ENCODE measurements at regions not wholly inside any gene's neighbourhood (a gene's known extent, or its start where the extent isn't known, plus 50 kb on each side); places are given as distances from the start of the nearest gene placed in this dataset.
A peak's percentile ranks its signal among the peaks of the same experiment; 100 is the strongest.
"Not testable (repeated sequence)": the region's sequence is repeated elsewhere in the genome, so short reads cannot be mapped to it uniquely, and the experiment has no call there.

- DNase-seq (ENCODE audit: low read depth, low spot score), result no peak
Measured at GRCh38 chr9:33695299-33695698, 100.1 kb upstream of the PRSS3 start.

- no peak for DNase-seq (ENCODE audit: low read depth, low spot score)
Measured at GRCh38 chr9:33695856-33696255, 99.5 kb upstream of the PRSS3 start.

- DNase-seq (ENCODE audit: low read depth, low spot score), result no peak
Measured at GRCh38 chr9:33697171-33697570, 98.2 kb upstream of the PRSS3 start.

DNA sequence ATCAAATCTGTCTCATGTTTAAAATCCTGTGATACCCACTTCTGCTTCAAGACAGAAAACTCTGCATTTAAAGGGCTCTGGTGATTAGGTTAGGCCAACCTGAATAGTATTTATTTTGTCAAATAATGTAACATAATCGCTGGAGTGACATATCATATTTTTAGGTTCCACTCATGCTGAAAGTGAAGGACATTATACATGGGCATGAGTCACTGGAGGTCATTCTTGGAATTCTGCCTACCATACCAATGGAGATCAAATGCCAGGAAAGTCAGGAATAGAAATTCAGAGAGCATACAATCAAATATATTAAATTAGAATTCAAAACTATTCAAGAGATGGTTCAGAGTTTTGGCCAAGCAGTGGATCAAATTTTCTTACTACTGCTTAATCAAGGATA is 97.1 kb upstream of the PRSS3 start:
- DNase-seq (ENCODE audit: low read depth, low spot score), result no peak

- not testable (repeated sequence) for DNase-seq (ENCODE audit: low read depth, low spot score)
Measured at GRCh38 chr9:33700940-33701339, 94.4 kb upstream of the PRSS3 start.

- no peak for DNase-seq (ENCODE audit: low read depth, low spot score)
Measured at GRCh38 chr9:33703430-33704102, 91.8 kb upstream of the PRSS3 start.

GRCh38 chr9:33705440-33705839 is 89.9 kb upstream of the PRSS3 start:
- DNase-seq (ENCODE audit: low read depth, low spot score), result not testable (repeated sequence)

GRCh38 chr9:33708441-33708840 is 86.9 kb upstream of the PRSS3 start:
- DNase-seq (ENCODE audit: low read depth, low spot score), result no peak

- no peak for DNase-seq (ENCODE audit: low read depth, low spot score)
Measured at GRCh38 chr9:33709269-33709668, 86.1 kb upstream of the PRSS3 start.

DNA sequence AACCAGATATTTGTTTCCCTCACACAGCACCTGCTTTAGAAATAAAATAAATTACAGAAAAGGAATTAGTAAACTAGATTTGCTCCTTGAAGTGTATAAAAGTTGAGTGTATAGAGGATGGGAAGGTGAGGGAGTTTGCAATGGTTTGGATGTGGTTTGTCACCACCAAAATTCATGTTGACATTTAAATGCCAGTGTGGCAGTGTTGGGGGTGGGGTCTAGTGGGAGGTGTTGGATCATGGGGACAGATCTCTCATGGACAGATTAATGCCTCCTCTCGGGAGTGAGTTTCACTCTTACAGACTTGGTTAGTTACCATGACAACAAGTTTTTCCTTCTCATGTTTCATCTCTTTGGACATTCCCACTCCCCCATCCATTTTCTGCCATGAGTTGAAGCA is 83.9 kb upstream of the PRSS3 start:
- DNase-seq (ENCODE audit: low read depth, low spot score), result not testable (repeated sequence)

GRCh38 chr9:33714989-33715388 is 80.4 kb upstream of the PRSS3 start:
- DNase-seq (ENCODE audit: low read depth, low spot score), result no peak

- DNase-seq (ENCODE audit: low read depth, low spot score), result peak; percentile 1
Measured at GRCh38 chr9:33718987-33719386, 76.4 kb upstream of the PRSS3 start.

- peak; percentile 70 for DNase-seq (ENCODE audit: low read depth, low spot score)
Measured at GRCh38 chr9:33719581-33720374, 75.6 kb upstream of the PRSS3 start.

- peak; percentile 95 for DNase-seq (ENCODE audit: low read depth, low spot score)
Measured at GRCh38 chr9:33721674-33722358, 73.5 kb upstream of the PRSS3 start.

DNA sequence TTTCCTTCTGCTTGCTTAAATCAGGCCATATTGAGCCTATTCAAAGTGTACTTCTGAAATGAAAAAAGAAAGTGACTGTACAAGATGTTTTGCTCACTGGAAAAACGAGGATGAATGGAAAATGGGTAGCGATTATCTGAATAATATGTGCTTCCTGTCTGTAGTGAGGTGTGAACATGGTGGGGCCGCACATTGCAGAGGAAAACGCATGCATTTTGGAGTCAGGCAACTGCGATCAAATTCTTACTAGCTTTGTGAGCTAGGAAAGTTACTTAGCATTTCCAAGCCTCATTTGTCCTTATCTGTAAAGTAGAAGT is 73.0 kb upstream of the PRSS3 start:
- DNase-seq (ENCODE audit: low read depth, low spot score), result no peak

- DNase-seq (ENCODE audit: low read depth, low spot score), result no peak
Measured at GRCh38 chr9:33728613-33729012, 66.7 kb upstream of the PRSS3 start.

DNA sequence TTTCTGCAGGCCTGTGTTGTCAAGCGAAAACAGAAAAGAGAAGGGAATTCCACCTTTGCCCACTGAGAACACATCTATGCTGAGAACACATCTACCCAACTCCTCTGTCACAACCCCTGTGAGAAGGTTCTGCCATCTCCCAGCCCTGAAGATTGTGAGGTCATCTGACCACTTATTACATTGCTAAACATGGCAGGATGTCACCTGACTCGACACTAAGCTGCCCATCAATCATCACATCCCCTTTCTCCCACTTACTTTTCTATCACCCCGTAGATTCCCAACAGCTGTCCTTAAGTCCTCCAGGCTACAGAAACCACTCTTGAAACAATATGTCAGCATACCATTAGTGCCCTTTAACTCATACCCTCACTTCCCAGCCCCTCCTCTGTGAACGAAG is 64.2 kb upstream of the PRSS3 start:
- DNase-seq (ENCODE audit: low read depth, low spot score), result no peak

DNA sequence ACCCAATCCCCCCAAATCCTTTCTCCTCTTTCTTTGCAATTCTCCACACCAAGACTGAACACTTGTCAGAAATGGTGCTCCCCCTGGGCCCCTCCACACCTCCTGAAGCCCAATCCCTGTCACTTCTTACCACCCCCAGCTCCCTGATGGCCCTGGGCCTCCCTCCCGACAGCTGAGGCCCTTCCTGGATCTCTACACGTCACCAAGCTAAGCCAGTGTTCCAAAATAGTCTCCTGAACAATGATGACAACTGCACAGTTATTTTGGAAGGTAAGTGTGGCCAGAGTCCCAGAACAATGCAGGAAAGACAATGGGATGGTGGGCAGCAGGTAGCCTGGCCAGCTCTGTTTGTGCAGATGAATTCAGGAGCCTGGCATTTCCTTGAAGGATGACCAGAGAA is 63.7 kb upstream of the PRSS3 start:
- DNase-seq (ENCODE audit: low read depth, low spot score), result no peak

DNA sequence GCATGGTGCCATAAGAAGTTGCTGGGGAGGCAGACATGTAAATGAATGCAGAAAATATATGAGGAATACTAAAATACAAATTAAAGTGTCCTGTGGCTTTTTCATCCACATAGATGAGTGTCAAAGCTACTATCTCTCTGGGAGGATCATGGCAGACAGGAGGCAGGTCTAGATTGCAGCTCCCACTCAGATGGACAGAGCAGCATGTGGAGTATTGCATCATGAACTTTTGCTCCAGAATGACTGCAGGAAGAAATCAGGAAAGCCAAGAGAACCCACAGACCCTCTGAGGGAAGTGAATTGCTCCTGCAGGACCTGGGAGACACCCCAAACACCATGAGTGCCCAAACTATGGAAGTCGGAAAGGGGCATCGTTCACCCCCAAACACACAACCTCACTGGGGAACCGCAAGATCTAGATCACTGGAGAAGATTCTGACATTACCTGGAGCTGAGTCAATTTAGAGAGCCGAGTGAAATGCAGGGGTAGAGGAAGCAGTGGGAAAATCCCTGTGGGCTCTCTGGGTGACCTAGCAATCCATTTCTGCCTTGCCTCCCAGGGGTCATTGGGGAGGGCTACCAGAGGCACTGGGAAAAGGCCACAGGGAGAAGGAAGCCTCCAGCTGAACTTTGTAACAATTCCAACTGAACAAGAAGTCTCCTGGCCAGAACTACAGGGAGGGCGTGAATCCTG is 61.0 kb upstream of the PRSS3 start:
- not testable (repeated sequence) for DNase-seq (ENCODE audit: low read depth, low spot score)

DNA sequence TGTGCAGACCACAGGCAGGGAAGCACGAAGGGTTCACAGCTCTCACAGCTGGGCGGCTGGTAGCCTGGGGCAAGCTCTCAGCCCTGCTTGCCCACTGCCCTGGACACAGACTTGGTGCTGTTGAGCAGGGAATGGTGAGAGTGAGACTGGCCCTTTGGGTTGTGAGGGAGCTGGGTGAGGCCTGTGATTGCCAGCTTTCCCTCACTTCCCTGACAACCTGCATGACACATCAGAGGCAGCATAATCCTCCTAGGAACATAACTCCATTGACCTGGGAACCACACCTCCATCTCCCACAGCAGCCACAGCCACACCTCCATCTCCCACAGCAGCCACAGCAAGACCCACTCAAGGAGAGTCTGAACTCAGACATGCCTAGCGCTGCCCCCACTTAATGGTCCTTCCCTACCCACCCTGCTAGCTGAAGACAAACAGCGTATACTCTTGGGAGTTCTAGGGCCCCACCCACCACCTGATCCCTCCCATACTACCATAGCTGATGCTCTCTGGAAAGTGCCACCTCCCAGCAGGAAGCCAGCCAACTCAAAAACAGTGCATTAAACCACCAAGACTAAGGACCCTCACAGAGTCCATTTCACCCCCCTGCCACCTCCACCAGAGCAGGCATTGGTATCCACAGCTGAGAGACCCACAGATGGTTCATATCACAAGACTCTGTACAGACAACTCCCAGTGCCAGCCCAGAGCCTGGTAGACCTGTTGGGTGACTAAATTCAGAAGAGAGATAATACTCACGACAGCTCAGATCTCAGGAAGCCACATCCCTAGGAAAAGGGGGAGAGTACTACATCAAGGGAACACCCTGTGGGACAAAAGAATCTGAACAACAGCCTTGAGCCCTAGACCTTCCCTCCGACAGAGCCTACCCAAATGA is 60.2 kb upstream of the PRSS3 start:
- DNase-seq (ENCODE audit: low read depth, low spot score), result not testable (repeated sequence)
